ENCODE measurements at regions not wholly inside any gene's neighbourhood (a gene's known extent, or its start where the extent isn't known, plus 50 kb on each side); places are given as distances from the start of the nearest gene placed in this dataset.
"Not testable (repeated sequence)": the region's sequence is repeated elsewhere in the genome, so short reads cannot be mapped to it uniquely, and the experiment has no call there.

DNA sequence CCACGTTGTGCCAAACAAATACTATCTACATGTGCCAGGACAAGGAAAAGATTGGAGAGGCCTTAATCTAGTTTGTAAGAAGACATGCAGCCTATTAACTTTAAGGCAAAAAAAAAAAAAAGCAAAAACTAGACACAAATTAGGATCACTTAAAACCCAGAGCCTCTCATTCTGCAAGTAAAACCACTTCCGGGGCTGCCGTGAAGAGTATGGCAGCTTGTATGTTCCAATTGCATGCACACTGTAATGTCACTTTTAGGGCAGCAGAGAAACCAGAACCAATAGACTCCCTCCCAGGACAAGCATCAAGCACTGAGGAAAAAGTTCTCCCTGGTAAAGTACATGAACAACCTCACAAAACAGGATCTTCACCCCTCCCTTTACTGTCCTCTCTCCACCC, 70.6 kb downstream of the RSL24D1 start:
- no peak for DNase-seq (ENCODE audit: low spot score)

DNA sequence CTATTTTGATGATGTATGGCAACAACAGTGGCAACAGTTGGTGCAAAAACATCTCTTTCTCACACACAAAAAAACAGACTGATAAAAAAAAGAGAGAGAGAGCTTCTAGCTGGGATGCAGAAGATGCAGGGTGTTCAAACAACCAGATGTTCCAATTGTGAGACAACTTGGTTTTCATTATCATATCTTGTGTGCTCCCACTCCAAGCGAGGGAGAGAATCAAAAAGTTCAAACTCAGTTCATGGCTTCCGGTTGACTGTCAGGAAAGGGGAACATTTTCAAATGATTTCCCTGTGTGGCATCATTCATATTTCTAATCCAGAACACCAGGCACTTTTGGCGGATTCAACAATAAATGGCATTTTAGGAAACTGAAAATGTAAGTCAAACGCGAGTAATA, 72.1 kb downstream of the RSL24D1 start:
- no peak for DNase-seq (ENCODE audit: low spot score)

DNA sequence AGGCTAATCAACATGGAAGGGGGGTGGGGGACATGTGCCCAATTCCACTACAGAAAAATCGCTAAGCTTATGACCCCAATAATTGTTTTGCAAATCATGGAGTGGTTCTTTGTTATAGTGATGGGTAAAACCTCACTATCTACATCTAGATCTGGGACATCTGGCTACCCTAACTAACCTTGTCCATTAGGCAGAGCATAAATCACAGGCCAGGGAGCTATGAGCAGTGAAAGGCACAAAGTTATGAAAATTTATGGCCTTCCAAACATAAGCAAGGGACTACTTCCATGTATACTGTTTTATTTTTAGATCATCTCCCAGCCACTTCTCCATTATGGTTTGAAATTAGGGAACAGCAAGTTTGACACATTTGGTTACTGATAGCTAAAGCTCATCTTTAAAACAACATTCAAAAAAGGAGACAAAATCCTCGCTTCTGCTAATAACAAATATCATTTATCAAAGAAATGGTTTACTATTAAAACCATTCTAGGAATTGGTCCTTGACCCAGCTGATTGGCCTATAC, 78.3 kb downstream of the RSL24D1 start:
- DNase-seq (ENCODE audit: low spot score): no peak

DNA sequence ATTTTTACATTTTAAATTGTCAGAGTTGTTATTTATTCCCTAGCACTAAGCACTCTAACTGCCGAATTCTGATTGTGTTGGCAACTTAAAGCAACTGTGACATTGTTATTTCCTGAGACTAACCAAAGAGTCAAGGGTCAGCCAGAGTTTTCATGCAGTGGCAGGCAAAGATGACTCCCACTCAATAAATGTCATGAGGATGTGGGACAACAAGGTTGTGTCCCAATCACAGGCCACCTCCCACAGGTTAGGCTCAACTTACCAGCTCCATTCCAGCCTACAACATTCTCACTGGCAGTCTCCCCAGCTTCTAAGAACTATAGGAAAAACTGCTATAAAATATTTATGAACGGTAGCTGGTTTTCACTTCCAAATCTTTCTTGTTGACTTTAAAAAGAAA, 80.1 kb downstream of the RSL24D1 start:
- no peak for DNase-seq (ENCODE audit: low spot score)

DNA sequence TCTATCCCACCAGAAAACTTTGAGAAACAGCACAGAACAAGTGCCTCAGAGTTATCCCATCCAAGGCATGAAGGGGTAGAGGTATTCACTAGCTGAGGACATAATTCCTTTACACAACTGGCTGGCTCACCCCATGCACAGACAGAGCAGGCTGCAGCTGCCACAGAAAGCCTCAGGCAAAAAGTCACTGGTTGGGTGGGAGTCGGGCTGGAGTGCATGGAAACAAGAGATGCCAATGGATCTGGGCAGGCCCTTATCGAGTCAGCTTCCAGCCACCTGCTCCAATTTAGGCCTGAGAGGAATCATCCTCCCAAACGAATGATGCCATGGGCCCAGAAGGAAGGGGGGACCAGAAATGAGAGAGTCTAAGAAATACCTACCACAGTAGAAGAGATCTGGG, 83.0 kb downstream of the RSL24D1 start:
- DNase-seq (ENCODE audit: low spot score): no peak

DNA sequence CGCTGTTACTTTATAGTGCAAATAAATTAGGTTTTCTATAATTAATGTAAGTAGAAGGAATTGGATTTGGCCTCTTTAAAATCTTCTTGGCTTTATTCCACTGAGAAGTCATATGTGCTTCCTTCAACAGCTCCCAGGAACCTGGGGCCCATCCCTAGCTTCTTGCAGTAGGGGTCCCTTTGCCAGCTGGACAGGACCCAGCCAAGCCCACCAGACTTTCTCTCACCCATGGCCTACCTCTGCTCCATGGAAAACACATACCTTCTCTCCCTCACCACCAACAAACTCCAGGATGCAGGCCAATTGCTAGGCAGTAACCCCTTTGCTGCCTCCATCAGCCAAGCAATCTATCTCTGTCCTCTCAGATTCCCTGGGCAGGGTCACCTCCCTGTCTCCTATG, 84.0 kb downstream of the RSL24D1 start:
- no peak for DNase-seq (ENCODE audit: low spot score)

DNA sequence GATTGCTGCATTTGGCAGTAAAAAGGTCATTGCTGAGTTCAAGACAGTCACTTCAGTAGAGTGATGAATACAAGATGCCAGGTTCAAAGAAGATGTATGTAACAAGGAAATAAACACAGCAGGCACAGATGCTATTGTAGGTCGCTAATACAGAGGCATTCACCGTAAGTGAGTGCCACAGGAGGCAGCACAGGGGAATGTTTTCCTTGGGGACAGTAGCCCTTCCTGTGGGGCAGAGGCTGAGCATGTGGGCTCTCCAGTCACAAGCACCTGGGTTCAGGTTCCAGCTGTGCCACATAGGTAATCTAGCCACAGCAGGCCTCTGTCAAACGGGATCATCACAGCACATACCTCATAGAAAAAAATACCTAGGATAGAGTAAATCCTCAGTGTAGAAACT, 86.3 kb downstream of the RSL24D1 start:
- DNase-seq (ENCODE audit: low spot score): no peak

DNA sequence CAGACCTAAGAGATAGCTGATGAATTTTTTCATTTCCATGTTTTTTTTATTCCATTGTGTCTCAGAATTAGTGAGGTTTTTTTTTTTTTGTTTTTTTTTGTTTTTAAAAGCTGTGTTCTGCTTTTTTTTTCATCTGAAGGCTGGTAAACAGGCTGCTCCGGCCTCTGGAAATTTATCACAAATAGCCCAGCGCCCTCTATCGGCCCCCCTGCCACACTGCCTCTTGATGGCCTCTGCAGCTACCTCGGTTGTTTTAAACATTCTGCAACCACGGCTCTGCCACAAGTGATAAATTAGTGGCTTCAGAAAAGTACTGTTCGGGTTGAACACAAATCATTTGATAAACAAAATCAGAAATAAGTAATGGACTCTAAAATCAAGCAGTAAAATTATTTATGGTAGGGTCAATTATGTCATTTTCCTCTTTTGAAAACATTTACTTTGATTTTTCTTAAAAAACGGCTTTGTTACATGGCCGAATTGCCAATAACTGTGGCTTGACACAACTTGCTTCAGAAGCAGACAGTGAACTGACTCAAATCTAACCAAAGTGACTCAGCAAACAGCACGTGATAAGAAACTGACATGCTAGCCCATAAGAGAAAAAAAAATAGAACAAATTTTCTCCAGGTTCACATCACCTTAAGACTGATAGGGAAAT, 87.8 kb downstream of the RSL24D1 start:
- DNase-seq (ENCODE audit: low spot score): peak; percentile 33

DNA sequence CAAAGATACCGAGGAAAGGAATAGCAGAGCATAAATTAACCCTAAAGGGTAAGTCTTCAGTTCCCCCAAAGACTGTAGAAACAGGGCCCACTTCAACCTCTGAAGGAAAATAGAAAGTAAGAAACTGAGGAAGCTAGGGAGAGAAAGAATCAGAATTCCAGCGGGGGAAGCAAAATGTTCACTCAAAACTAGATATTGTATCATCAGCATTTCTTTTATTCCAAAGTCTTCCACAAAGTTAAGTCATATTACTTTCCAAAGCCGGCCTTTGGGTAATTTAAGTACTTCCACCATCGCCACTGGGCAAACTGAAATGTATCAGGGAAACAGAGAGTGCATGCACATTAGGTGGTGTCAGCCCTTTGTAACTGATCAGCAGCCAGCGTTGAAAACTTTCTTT, 88.3 kb downstream of the RSL24D1 start:
- no peak for DNase-seq (ENCODE audit: low spot score)

DNA sequence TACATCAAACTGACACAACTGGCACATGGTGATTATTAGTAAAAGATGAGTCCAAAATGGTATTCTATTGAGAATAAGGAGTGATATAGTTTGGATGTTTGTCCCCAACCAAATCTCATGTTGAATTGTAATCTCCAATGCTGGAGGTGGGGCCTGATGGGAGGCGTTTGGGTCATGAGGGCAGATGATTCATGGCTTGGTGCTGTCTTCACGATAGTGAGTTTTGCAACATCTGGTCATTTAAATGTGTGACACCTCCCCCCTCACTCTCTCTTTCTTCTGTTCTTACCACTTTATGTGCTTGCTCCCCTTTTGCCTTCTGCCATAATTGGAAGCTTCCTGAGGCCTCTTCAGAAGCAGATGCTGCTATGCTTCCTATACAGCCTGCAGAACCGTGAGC, 90.6 kb downstream of the RSL24D1 start:
- no peak for DNase-seq (ENCODE audit: low spot score)

DNA sequence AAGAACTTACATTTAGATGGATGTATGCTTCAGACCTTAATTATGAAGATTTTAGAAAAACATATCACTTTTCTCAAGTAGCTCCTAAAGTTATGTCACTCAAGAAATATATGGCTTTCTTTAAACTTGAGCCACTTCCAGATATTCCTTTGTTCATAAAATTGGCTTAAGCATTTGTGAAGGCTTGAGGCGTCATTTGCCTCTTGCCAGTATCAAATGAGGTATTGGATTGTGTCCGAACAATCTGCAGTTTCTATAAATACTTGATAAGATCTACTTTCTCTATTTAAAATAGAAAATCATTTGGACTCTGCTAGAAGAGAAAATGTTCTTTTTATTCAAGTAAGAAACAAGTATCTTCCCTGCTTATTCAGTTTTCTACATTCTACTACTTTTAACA, 102.6 kb downstream of the RSL24D1 start:
- DNase-seq (ENCODE audit: low spot score): no peak

DNA sequence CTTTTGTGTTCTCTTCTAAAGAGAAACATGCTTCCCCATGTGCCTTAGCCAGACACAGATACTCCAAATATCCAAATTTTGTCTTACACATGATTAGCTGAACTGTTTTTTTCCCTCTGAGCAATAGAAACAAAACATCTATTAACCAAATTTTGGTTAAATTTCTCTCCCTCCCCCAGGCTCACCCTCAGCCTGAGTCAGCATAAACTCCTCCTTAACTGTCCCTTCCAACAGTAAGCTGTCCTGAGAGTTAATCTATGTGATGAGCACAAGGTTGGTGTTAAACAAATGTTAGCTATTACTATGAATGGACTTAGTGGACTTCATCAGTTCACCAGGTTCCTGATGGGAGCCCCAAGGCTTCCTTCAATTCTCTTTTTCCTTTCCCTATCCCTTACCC, 108.5 kb downstream of the RSL24D1 start:
- no peak for DNase-seq (ENCODE audit: low spot score)

DNA sequence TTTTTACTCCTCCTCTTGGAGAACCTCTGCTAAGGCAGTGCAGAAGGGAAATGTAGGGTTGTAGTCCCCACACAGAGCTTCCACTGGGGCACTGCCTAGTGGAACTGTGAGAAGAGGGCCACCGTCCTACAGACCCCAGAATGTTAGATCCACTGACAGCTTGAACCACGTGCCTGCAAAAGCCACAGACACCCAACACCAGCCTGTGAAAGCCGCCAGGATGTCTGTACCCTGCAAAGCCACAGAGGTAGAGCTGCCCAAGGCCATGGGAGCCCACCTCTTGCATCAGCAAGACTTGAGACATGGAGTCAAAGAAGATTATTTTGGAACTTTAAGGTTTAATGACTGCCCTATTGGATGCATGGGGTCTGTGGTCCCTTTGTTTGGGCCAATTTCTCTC, 112.1 kb downstream of the RSL24D1 start:
- no peak for DNase-seq (ENCODE audit: low spot score)

DNA sequence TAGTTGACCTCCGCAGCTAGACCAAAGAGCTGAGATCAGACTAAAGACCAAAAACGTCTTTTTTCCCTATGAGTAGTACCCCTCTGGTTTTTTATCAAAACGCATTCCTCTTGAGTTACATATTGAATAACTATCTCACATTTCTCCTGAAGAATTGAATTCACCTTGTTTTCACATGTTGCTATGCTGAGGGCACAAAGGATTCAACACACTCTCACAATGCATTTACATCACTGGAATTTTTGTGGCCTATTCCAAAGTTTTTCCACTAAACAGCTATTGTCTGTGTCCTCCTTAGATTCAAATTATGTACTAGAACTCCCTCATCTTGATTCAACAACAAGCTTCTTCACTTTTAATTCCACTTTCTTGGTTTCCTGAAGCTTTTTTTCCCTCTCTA, 112.5 kb downstream of the RSL24D1 start:
- no peak for DNase-seq (ENCODE audit: low spot score)

DNA sequence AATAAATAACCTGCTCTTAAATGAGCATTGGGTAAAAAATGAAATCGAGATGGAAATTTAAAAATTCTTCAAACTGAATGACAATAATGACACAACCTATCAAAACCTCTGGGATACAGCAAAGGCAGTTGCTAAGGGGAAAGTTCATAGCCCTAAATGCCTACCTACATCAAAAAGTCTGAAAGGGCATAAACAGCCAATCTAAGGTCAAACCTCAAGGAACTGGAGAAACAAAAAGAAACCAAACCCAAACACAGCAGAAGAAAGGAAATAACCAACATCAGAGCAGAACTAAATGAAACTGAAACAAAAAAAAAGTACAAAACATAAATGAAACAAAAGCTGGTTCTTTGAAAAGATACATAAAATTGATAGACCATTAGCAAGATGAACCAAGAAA, 119.7 kb downstream of the RSL24D1 start:
- DNase-seq (ENCODE audit: low spot score): not testable (repeated sequence)

DNA sequence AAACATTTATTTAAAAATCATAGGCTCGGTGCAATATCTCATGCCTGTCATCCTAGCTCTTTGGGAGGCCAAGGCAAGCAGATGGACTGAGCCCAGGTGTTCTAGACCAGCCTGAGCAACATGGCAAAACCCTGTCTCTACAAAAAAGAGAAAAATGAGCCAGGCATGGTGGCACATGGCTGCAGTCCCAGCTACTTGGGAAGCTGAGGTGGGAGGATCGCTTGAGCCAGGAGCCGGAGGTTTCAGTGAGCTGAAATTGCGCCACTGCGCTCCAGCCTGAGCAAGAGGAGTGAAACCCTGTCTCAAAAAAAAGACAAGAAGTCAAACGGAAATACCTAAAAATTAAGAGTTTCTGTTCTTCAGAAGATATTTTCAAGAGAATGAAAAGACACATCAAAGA, 122.3 kb downstream of the RSL24D1 start:
- DNase-seq (ENCODE audit: low spot score): no peak

DNA sequence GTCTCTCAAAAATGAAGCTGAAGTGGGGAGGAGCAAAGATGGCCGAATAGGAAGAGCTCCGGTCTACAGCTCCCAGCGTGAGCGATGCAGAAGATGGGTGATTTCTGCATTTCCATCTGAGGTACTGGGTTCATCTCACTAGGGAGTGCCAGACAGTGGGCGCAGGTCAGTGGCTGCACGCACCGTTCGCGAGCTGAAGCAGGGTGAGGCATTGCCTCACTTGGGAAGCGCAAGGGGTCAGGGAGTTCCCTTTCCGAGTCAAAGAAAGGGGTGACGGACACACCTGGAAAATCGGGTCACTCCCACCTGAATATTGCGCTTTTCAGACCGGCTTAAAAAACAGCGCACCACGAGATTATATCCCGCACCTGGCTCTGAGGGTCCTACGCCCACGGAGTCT, 132.8 kb downstream of the RSL24D1 start:
- DNase-seq (ENCODE audit: low spot score): not testable (repeated sequence)

DNA sequence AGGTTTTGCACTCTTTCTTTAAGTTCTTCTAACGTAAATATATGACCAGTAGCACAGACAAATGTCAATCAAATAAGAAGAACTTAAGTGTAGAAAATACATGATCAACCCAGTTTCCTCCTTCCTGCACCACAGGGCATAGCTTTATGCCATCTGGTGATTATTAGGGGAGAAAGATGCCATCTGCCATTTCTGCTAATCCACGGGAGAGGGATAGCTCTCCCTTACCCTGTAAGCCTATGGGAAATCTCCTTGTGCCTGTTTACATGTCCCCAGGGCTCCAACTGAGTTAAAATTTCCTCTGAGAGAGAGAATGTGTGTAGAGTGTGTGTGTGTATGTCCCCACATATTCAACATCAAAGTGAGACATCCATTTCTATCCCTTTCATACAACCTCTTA, 135.9 kb downstream of the RSL24D1 start:
- no peak for DNase-seq (ENCODE audit: low spot score)

DNA sequence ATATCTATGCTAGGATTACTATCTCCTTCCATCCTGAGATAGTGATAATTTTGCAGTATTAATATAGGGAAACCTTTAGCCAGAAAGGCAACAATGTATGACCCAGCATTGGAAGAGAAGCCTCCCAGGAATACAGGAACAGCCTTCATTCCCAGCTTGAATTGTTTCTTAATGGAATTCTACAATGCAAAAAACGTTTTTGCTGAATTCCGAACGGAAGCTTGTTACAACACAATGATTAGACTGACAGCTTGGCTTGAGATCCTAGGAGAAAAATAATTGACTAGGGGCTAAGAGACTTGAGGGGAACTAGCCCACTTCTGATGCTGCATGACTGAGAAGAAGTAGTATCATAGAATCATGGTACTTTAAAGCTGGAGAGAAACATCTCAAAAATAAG, 140.2 kb downstream of the RSL24D1 start:
- no peak for DNase-seq (ENCODE audit: low spot score)

DNA sequence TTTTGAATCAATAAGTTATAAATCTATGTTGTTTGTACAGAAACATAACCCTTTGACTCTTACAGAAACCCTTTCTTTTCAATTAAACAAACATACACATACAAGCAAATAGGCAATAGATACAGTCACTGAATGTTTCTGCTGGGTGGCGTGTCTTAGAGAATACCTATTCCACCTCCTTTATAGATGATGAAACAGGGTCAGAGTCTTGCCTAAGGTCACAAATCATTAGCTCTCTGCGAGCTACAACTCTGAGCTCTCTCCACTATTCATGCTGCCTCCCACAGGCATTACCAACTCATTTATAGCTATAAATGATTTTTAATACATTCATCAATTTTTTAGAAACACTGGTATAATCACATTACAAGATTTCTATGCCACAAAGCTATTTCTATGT, 152.6 kb downstream of the RSL24D1 start:
- no peak for DNase-seq (ENCODE audit: low spot score)

DNA sequence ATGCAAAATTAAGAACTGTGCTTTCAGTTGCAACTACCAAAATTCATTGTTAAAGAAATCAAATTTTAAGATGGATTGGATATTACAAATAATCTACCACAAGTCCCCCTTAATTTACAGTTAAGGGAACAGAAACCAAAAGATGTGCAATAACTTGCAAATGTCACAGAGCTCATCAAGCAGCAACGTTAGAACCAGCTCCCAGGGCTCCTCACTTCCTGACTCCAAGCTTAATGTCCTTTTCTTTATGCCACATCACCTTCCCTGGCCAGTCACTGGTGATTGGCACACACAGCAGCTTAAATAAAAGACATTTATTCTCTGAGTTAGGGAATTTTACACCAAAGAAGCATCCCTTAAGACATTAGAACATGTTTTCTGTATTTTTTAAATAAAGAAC, 159.7 kb downstream of the RSL24D1 start:
- DNase-seq (ENCODE audit: low spot score): no peak

DNA sequence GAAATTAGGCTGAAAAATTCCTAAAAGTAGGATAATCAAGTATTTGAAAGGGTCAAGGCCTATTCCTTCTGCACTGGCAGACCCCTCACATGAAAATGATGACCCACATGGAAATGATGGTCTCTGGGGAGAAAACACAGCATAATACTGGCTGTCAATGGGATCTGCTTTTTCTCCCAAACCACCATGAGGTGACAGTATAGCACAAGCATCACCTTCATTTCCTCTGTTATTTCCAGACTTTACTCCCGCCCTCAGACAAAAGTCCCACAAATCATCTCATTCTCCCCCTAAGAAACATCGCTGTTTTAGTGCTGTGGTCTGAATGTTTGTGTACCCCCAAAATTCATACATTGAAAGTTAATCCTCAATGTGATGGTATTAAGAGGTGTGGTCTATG, 161.0 kb downstream of the RSL24D1 start:
- DNase-seq (ENCODE audit: low spot score): no peak

DNA sequence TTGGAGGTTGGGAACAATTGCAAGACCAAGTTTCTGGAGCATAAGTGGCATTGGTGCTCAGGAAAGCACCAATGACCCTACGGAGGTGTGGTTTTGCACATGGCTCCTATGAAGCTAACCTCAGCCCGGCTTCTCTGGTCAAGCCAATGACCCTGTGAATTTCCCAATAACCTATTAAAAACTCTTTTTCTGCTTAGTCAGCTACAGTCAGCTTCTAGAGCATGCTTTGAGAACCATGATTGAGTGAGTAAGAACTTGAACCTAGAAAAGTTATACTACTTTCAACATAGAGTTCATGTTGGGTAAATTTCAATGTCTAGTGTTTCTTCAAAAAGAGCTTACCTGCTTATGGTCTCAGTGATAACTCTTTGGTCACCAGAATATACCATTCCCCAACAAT, 163.2 kb downstream of the RSL24D1 start:
- DNase-seq (ENCODE audit: low spot score): no peak

DNA sequence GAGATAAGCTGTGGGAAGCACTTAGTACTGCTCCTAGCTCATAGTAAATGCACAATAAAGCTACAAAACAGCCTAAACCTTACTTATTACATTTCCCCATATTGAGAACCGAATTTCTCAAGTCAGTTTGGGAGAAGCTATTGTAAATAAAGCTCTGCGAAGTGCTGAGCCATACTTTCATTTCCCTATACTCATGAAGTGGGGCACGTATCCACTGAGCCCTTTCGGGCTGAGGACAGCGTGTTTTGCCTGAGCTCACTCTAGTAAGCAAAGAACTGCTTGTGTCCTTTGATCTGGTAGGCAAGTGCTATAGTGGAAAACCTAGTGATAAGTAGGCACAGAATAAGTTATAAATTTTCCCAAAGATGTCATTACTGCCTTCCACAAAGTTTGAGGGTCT, 165.0 kb downstream of the RSL24D1 start:
- no peak for DNase-seq (ENCODE audit: low spot score)

DNA sequence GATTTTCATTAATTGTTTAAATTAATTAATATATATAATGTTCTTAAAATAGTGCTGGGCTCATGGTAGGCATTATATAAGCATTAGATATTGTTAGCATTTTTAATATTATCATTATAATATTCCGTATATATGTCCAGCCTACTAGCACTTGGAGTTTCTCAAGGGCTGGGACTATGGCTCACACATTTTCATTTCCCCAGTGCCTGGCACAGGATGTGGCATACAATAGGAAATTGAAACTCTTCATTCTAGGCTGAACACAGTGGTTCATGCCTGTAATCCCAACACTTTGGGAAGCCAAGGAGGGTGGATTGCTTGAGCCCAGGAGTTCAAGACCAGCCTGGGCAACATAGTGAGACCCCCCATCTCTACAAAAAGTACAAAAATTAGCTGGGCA, 170.4 kb downstream of the RSL24D1 start:
- DNase-seq (ENCODE audit: low spot score): no peak
